ENCODE measurements at regions not wholly inside any gene's neighbourhood (a gene's known extent, or its start where the extent isn't known, plus 50 kb on each side); places are given as distances from the start of the nearest gene placed in this dataset.
"Not testable (repeated sequence)": the region's sequence is repeated elsewhere in the genome, so short reads cannot be mapped to it uniquely, and the experiment has no call there.

- no peak for FAIRE-seq
These were observed 56.0 kb upstream of the PRSS3 start for GRCh38 chr9:33739398-33739797.

- FAIRE-seq = no peak
These were observed 55.3 kb upstream of the PRSS3 start for GRCh38 chr9:33740075-33740474.

- not testable (repeated sequence) for FAIRE-seq
These were observed 54.4 kb upstream of the PRSS3 start for GRCh38 chr9:33740958-33741357.

- FAIRE-seq = no peak
These were observed 53.3 kb upstream of the PRSS3 start for GRCh38 chr9:33742051-33742450.

- no peak for FAIRE-seq
These were observed 52.8 kb upstream of the PRSS3 start for GRCh38 chr9:33742519-33742918.

All from TTC549 (cell line).